DOHH2 (cell line): ENCODE measurements at regions not wholly inside any gene's neighbourhood (a gene's known extent, or its start where the extent isn't known, plus 50 kb on each side); places are given as distances from the start of the nearest gene placed in this dataset.

ENCODE experiments used
- H3F3A ChIP-seq: fragments of 200-600 bp; sonication (generic), shearing (Covaris generic); 2 replicates; pipeline ENCODE4 v1.6.0; 2016; ENCODE audit warnings: antibody characterized with exemption, mild to moderate bottlenecking; ENCODE audit not compliant: control insufficient read depth, insufficient read depth
- H3K27ac ChIP-seq: fragments of 200-600 bp; sonication (generic); 2 replicates; pipeline ENCODE4 v1.5.1; 2014; ENCODE audit warnings: low read depth, mild to moderate bottlenecking, low read length, moderate library complexity
- H3K27me3 ChIP-seq: fragments of 200-600 bp; sonication (generic); 2 replicates; pipeline ENCODE4 v1.6.1; 2014; ENCODE audit warnings: mild to moderate bottlenecking, low read length, mixed read lengths; ENCODE audit not compliant: control insufficient read depth
- H3K36me3 ChIP-seq: fragments of 200-600 bp; sonication (generic); 2 replicates; pipeline ENCODE4 v1.6.1; 2014; ENCODE audit warnings: mild to moderate bottlenecking, low read length, moderate library complexity, mixed read lengths; ENCODE audit not compliant: control insufficient read depth
- H3K4me1 ChIP-seq: fragments of 200-600 bp; sonication (generic); 2 replicates; pipeline ENCODE4 v1.6.1; 2014; ENCODE audit warnings: mild to moderate bottlenecking, low read length, mixed read lengths; ENCODE audit not compliant: control insufficient read depth
- H3K4me2 ChIP-seq: fragments of 200-600 bp; sonication (generic); 2 replicates; pipeline ENCODE4 v1.6.0; 2014; ENCODE audit warnings: mild to moderate bottlenecking, low read length, moderate library complexity
- H3K4me3 ChIP-seq: fragments of 200-600 bp; sonication (generic); 2 replicates; pipeline ENCODE4 v1.5.1; 2014; ENCODE audit warnings: mild to moderate bottlenecking, low read length, mixed read lengths
- H3K79me2 ChIP-seq: fragments of 200-600 bp; sonication (generic); 2 replicates; pipeline ENCODE4 v1.6.1; 2014; ENCODE audit warnings: mild to moderate bottlenecking, low read length, mixed read lengths; ENCODE audit not compliant: control insufficient read depth
- H3K9me2 ChIP-seq: fragments of 200-600 bp; sonication (generic); replicated peaks from 2 replicates; pipeline ENCODE4 v1.6.1; 2014; ENCODE audit warnings: mild to moderate bottlenecking, low read length, mixed read lengths; ENCODE audit not compliant: control insufficient read depth
- H3K9me3 ChIP-seq: fragments of 200-600 bp; sonication (generic); 2 replicates; pipeline ENCODE4 v1.6.1; 2014; ENCODE audit warnings: antibody characterized with exemption, low read length, mixed read lengths; ENCODE audit not compliant: control insufficient read depth, insufficient read depth
- H4K20me1 ChIP-seq: fragments of 200-600 bp; sonication (generic); 2 replicates; pipeline ENCODE4 v1.6.0; 2014; ENCODE audit warnings: low read depth, mild to moderate bottlenecking, antibody characterized with exemption, low read length, moderate library complexity; ENCODE audit not compliant: control insufficient read depth, insufficient read depth
- CTCF ChIP-seq: fragments of 200-600 bp; sonication (generic); IDR thresholded peaks from one replicate; pipeline ENCODE4 v1.5.1; 2014; ENCODE audit warnings: antibody characterized with exemption, mild to moderate bottlenecking, low read depth, low read length; ENCODE audit not compliant: poor library complexity, severe bottlenecking
- EZH2phosphoT487 ChIP-seq: fragments of 200-600 bp; sonication (generic); IDR thresholded peaks from 2 replicates; pipeline ENCODE4 v1.6.1; 2017; ENCODE audit warnings: borderline replicate concordance, mild to moderate bottlenecking, antibody characterized with exemption, low read length, moderate library complexity, mixed read lengths

DNA sequence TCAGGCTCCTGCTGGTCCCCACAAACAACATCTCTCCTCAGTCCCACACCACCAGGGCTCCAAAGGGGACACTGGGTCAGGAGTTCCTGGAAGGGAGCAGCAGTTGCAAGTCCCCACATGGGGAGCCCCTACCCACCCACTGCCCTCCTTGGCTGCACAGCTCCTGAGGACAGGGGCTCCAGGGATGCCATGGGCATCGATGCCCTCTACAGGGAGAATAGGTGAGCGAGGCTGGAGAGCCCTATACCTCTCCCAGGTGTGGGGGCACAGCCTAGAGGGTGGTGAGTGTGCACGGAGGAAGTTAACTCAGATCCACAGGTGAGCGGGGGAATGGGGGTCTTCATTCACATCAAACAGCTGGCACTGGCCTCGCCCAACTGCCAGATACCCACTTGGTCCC lies 141.2 kb upstream of the LINGO1 start:
- H3K36me3 ChIP-seq, result no peaks in the 10 kb centered on the region
- no peak overlapping the region for H3K4me3 ChIP-seq
- TF ChIP-seq CTCF (no peak), EZH2phosphoT487 (no peak)
- H3K79me2 ChIP-seq, result no peaks in the 10 kb centered on the region
- no peaks in the 10 kb centered on the region for H3K9me3 ChIP-seq
- H3K4me2 ChIP-seq, result no peak overlapping the region
- no peaks in the 10 kb centered on the region for H3F3A ChIP-seq
- H3K27ac ChIP-seq, result no peak overlapping the region
- no peaks in the 10 kb centered on the region for H3K27me3 ChIP-seq
- H4K20me1 ChIP-seq, result no peaks in the 10 kb centered on the region
- no peaks in the 10 kb centered on the region for H3K9me2 ChIP-seq
- no peaks in the 10 kb centered on the region for H3K4me1 ChIP-seq

DNA sequence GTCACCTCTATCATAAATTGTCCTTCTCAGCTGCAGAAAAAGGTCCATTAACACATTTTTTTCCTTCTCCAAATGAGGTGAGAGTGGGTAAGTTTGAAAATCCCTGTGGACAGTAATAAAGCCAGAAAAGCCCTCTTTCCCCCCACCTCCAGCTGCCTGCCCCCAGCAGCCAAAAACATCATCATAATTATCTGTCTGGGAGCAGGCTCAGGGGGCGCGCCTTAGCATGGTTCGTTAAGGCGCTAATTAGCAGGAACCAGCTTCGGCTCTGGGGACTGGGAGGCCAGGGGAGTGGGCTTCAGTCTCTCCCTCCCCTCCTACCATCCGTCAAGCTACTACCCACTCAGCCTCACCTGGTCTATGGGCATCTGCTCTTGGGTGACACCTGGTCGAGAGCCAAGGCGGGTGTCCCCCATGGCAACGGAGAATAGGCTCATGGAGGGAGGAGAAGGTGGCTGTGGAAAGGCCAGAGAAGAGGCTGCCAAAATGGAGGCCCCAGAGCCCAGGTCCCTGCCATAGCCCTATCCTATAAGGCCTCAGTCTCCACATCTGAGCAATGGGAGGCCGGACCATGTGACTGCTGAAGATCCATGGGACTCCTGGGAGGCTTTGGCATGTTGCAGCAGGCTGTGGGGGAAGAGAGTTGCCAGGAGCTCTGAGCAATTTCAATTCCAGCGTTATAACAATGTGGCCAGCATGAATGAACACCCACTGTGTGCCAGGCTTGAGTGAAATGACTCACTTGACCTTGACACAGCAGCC lies 140.1 kb upstream of the LINGO1 start:
- Histone ChIP-seq H3K9me2 (no peaks in the 10 kb centered on the region), H3K4me2 (no peak overlapping the region), H3K79me2 (no peaks in the 10 kb centered on the region), H3K9me3 (no peaks in the 10 kb centered on the region), H3K27me3 (peaks cover under 1% of the 10 kb centered on the region; the same call in 1 of the 2 replicates), H3K4me1 (no peaks in the 10 kb centered on the region), H3K4me3 (no peak overlapping the region), H3K36me3 (no peaks in the 10 kb centered on the region), H3F3A (no peaks in the 10 kb centered on the region), H3K27ac (no peak overlapping the region), H4K20me1 (no peaks in the 10 kb centered on the region)
- TF ChIP-seq EZH2phosphoT487 (no peak), CTCF (no peak)

- H3K9me2 ChIP-seq, result no peaks in the 10 kb centered on the region
- no peaks in the 10 kb centered on the region for H3K4me1 ChIP-seq
- no peaks in the 10 kb centered on the region for H3F3A ChIP-seq
- no peaks in the 10 kb centered on the region for H3K79me2 ChIP-seq
- no peaks in the 10 kb centered on the region for H3K9me3 ChIP-seq
- no peak overlapping the region for H3K4me3 ChIP-seq
- H3K4me2 ChIP-seq, result no peak overlapping the region
- no peaks in the 10 kb centered on the region for H4K20me1 ChIP-seq
- H3K36me3 ChIP-seq, result no peaks in the 10 kb centered on the region
- TF ChIP-seq EZH2phosphoT487 (no peak), CTCF (no peak)
- H3K27me3 ChIP-seq, result peaks cover 11% of the 10 kb centered on the region
- no peak overlapping the region for H3K27ac ChIP-seq
These were observed 138.9 kb upstream of the LINGO1 start for GRCh38 chr15:77771616-77772015.
